ENCODE measurements at regions not wholly inside any gene's neighbourhood (a gene's known extent, or its start where the extent isn't known, plus 50 kb on each side); places are given as distances from the start of the nearest gene placed in this dataset.

- H3K27ac ChIP-seq (ENCODE audit: low read depth): no peak overlapping the region
- TF ChIP-seq EZH2 (IDR thresholded peaks at IDR 0.05; ENCODE audit: low read depth, unreplicated experiment) (no peak), JUNB (IDR thresholded peaks at IDR 0.05; ENCODE audit: unreplicated experiment) (no peak), REST (IDR thresholded peaks at IDR 0.05; ENCODE audit: unreplicated experiment) (no peak), ETS1 (IDR thresholded peaks at IDR 0.05) (no peak), ZNF331 (CRISPR knock-in tag; IDR thresholded peaks at IDR 0.05; ENCODE audit: low read depth) (no peak)
- H3K4me1 Mint-ChIP-seq: peaks cover 37% of the 10 kb centered on the region
These were observed 144.9 kb upstream of the DMRT1 start for GRCh38 chr9:696332-697323.

GRCh38 chr9:698276-698675 is 143.2 kb upstream of the DMRT1 start:
- Mint-ChIP-seq H3K4me1 (peaks cover 38% of the 10 kb centered on the region), H3K9me3 (no peaks in the 10 kb centered on the region), H3K36me3 (ENCODE audit: low read depth) (no peaks in the 10 kb centered on the region), H3K27ac (peak overlapping the region; percentile 7), H3K27me3 (ENCODE audit: insufficient read depth, low read depth, poor library complexity) (no peaks in the 10 kb centered on the region), H3K4me3 (no peak overlapping the region)
- no peak for DNase-seq (ENCODE audit: low spot score)
- Histone ChIP-seq H3K27me3 (ENCODE audit: insufficient read depth) (no peaks in the 10 kb centered on the region), H3K79me2 (replicated peaks; ENCODE audit: insufficient read depth) (no peaks in the 10 kb centered on the region; the same call in 1 of the 2 replicates), H3K9me2 (ENCODE audit: insufficient read depth) (no peaks in the 10 kb centered on the region), H3F3A (replicated peaks; ENCODE audit: low read depth) (no peaks in the 10 kb centered on the region), H3K36me3 (ENCODE audit: insufficient read depth) (no peaks in the 10 kb centered on the region), H3K27ac (ENCODE audit: low read depth) (no peak overlapping the region), H3K4me1 (ENCODE audit: insufficient read depth) (peaks cover 14% of the 10 kb centered on the region), H2AFZ (no peak overlapping the region), H3K4me2 (peak overlapping the region; percentile 2; the same call in 1 of the 2 replicates), H3K4me3 (no peak overlapping the region), H4K20me1 (replicated peaks; ENCODE audit: insufficient read depth) (no peaks in the 10 kb centered on the region; the same call in 1 of the 2 replicates)
- ATAC-seq: no peak
- TF ChIP-seq EZH2 (IDR thresholded peaks at IDR 0.05; ENCODE audit: low read depth, unreplicated experiment): no peak
- no peak for TF ChIP-seq STAT1 (IDR thresholded peaks at IDR 0.05; ENCODE audit: unreplicated experiment)
- TF ChIP-seq NANOG (IDR thresholded peaks at IDR 0.05; ENCODE audit: borderline replicate concordance): no peak
- no peak for TF ChIP-seq CREB1 (CRISPR knock-in tag; IDR thresholded peaks at IDR 0.05; ENCODE audit: low read depth)
- no peak for TF ChIP-seq ETS1 (IDR thresholded peaks at IDR 0.05)
- TF ChIP-seq ZNF331 (CRISPR knock-in tag; IDR thresholded peaks at IDR 0.05; ENCODE audit: low read depth): no peak

More at GRCh38 chr9:696332-697323, 144.9 kb upstream of the DMRT1 start:
- Mint-ChIP-seq H3K36me3 (ENCODE audit: low read depth) (no peaks in the 10 kb centered on the region), H3K9me3 (no peaks in the 10 kb centered on the region), H3K27ac (no peak overlapping the region), H3K27me3 (ENCODE audit: insufficient read depth, low read depth, poor library complexity) (no peaks in the 10 kb centered on the region), H3K4me3 (no peak overlapping the region)
- Histone ChIP-seq H3F3A (replicated peaks; ENCODE audit: low read depth) (no peaks in the 10 kb centered on the region), H2AFZ (no peak overlapping the region), H3K36me3 (ENCODE audit: insufficient read depth) (no peaks in the 10 kb centered on the region), H3K4me1 (ENCODE audit: insufficient read depth) (peaks cover 17% of the 10 kb centered on the region), H3K27me3 (ENCODE audit: insufficient read depth) (no peaks in the 10 kb centered on the region), H3K79me2 (replicated peaks; ENCODE audit: insufficient read depth) (no peaks in the 10 kb centered on the region; the same call in 1 of the 2 replicates), H3K4me3 (no peak overlapping the region), H4K20me1 (replicated peaks; ENCODE audit: insufficient read depth) (no peaks in the 10 kb centered on the region; the same call in 1 of the 2 replicates), H3K4me2 (no peak overlapping the region), H3K9me2 (ENCODE audit: insufficient read depth) (no peaks in the 10 kb centered on the region)
- no peak for DNase-seq (ENCODE audit: low spot score)
- ATAC-seq: no peak

Data from GM23338 (cell line).